Heart right ventricle (tissue), 16 donors: ENCODE measurements at regions not wholly inside any gene's neighbourhood (a gene's known extent, or its start where the extent isn't known, plus 50 kb on each side); places are given as distances from the start of the nearest gene placed in this dataset.

Experiments
- ATAC-seq, 8 donors: fragments of 200-7000 bp; cut with Tn5 transposase; one replicate each; pipeline ENCODE4 v1.9.1; 2020; ENCODE audit warnings: mild to moderate bottlenecking in 8 of 8, moderate library complexity in 8 of 8, moderate number of reproducible peaks in 1 of 8
- DNase-seq, 2 donors: peaks; one replicate each; pipeline ENCODE4 v3.0.0-alpha.2; 2020
- H3K27ac ChIP-seq, 10 donors: fragments of 200-600 bp; sonication (generic) in 2 of 10; one replicate each; pipeline versions ENCODE4 v1.5.0 to v1.8.0; 2020 to 2022; ENCODE audit warnings: mild to moderate bottlenecking in 3 of 10
- H3K27me3 ChIP-seq, 7 donors: fragments of 200-600 bp; one replicate each; pipeline ENCODE4 v1.8.0; 2021 to 2022; ENCODE audit warnings: mild to moderate bottlenecking in 2 of 7
- H3K36me3 ChIP-seq, 9 donors: fragments of 200-600 bp; sonication (generic) in 1 of 9; one replicate each; pipeline versions ENCODE4 v1.5.0 to v1.8.0; 2020 to 2022; ENCODE audit warnings: mild to moderate bottlenecking in 2 of 9
- H3K4me1 ChIP-seq, 9 donors: fragments of 200-600 bp; sonication (generic) in 1 of 9; one replicate each; pipeline versions ENCODE4 v1.5.0 to v1.8.0; 2020 to 2022; ENCODE audit warnings: mild to moderate bottlenecking in 4 of 9
- H3K4me3 ChIP-seq, 10 donors: fragments of 200-600 bp; sonication (generic) in 2 of 10; one replicate each; pipeline versions ENCODE4 v1.5.0 to v1.8.0; 2020 to 2022; ENCODE audit warnings: mild to moderate bottlenecking in 7 of 10, moderate library complexity in 2 of 10
- H3K9me3 ChIP-seq, 11 donors: fragments of 200-600 bp in 10 of 11; sonication (generic) in 2 of 11; one replicate each; pipeline versions ENCODE4 v1.5.0 to v1.8.0; 2013 to 2022; ENCODE audit warnings: mild to moderate bottlenecking in 2 of 11, control low read depth in 1 of 11, moderate library complexity in 1 of 11
- CTCF ChIP-seq, 9 donors: fragments of 200-600 bp; sonication (generic) in 2 of 9; IDR thresholded peaks; one replicate each; pipeline versions ENCODE4 v1.5.0 to v1.8.0; 2021 to 2022; ENCODE audit warnings: antibody characterized with exemption in 9 of 9, mild to moderate bottlenecking in 5 of 9, moderate library complexity in 1 of 9
- WGBS, 2 donors: extraction: QIAGEN DNeasy Blood & Tissue Kit; methylation state at CpG; one replicate each; pipeline ENCODE4 v1.1.7; 2013; ENCODE audit warnings: inconsistent platforms in 1 of 2; 5-methylcytosine and 5-hydroxymethylcytosine counted together
- intact Hi-C, 10 donors: fragments of 100-400 bp; cut with DNase I; formaldehyde crosslinking; loops; one replicate each; pipeline versions ENCODE4 v1.11.1 to v1.14.2; 2022
- donor health status: Arrhythmogenic right ventricular cardiomyopathy.
- donor health status: ischemic (EF 13 %, LVEDD 7.1; RV severe dilation, severe dysfunction).
- donor health status: healthy with polysubstance abuse.
- donor health status: DM: no; HTN: yes; CAD: no.
- donor health status: DM: no; HTN: no; CAD: no.
- donor health status: ischemic (EF 25% LVEDD 6.9; RV normal size, moderate dysfunction).
- donor health status: ischemic (EF 25% LVEDD 5.7; RV mildly dilated, moderate dysfunction).
- donor health status: healthy.
- donor health status: DM: yes; HTN: yes; CAD: no.
- donor health status: Ischemic cardiomyopathy.
- donor health status: ischemic (EF 35%, LVEDD 5.7; RV mildly dilated, moderate dysfunction).
- donor health status: nonischemic (EF 11% LVEDD 7.7; RV severe dilation, severe dysfunction).
- donor health status: DM: yes; HTN: yes; CAD: no.
- donor health status: PGD.
- donor health status: ischemic (EF 29% LVEDD 5.4; RV normal size, mild dysfunction).
- donor health status: nonischemic (EF 23%, LVEDD 6.1; RV moderate dilation, normal function).

- H3K9me3 ChIP-seq: no peaks in the 10 kb centered on the region
- no peaks in the 10 kb centered on the region for H3K27me3 ChIP-seq
- no peaks in the 10 kb centered on the region for H3K36me3 ChIP-seq
- TF ChIP-seq CTCF (IDR thresholded peaks at IDR 0.05): no peak
- DNase-seq (peak in 1 of 2 donors; percentile 74), ATAC-seq (peak; percentile 74 to 90 (median 84))
- WGBS, 2 donors: 43 to 47% methylated on average over 2 of the region's 2 CpGs
- peaks cover 13 to 91% (median 66%) of the 10 kb centered on the region in 9 donors for H3K4me1 ChIP-seq
- H3K27ac ChIP-seq: peak overlapping the region; percentile 21 to 88 (median 79)
- peak overlapping the region in 1 of 10 donors; percentile 20 for H3K4me3 ChIP-seq
- intact Hi-C loops: loop anchor here in 6 of 10 donors (1.0 to 10.0 kb wide), 9 partner anchors 80 to 484 kb away; no protein-coding TSS in a partner anchor
Observed at GRCh38 chr6:56370561-56371211, 123.3 kb upstream of the COL21A1 start.

- TF ChIP-seq CTCF (IDR thresholded peaks at IDR 0.05): peak; percentile 19 to 78 (median 54)
- H3K4me1 ChIP-seq: peaks cover 13 to 85% (median 65%) of the 10 kb centered on the region in 9 donors
- no peaks in the 10 kb centered on the region for H3K9me3 ChIP-seq
- peak overlapping the region in 1 of 10 donors; percentile 20 for H3K4me3 ChIP-seq
- 37 to 40% methylated on average over 10 of the region's 10 CpGs for WGBS, 2 donors
- intact Hi-C loops: loop anchor here in 6 of 10 donors (1.0 to 10.0 kb wide), 9 partner anchors 80 to 485 kb away; no protein-coding TSS in a partner anchor
- peak; percentile 62 to 89 (median 78) for ATAC-seq
- DNase-seq: peak; percentile 34 to 72
- no peaks in the 10 kb centered on the region for H3K36me3 ChIP-seq
- H3K27ac ChIP-seq: peak overlapping the region; percentile 21 to 88 (median 79)
- no peaks in the 10 kb centered on the region for H3K27me3 ChIP-seq
Observed at GRCh38 chr6:56370127-56370540, 122.8 kb upstream of the COL21A1 start.

- 28 to 30% methylated on average over 3 of the region's 3 CpGs for WGBS, 2 donors
- peaks cover 13 to 79% (median 64%) of the 10 kb centered on the region in 9 donors for H3K4me1 ChIP-seq
- no peak for TF ChIP-seq CTCF (IDR thresholded peaks at IDR 0.05)
- H3K4me3 ChIP-seq: no peak overlapping the region
- DNase-seq: no peak
- H3K27ac ChIP-seq: peak overlapping the region in 7 of 10 donors; percentile 13 to 88 (median 80)
- no peaks in the 10 kb centered on the region for H3K9me3 ChIP-seq
- no peaks in the 10 kb centered on the region for H3K27me3 ChIP-seq
- intact Hi-C loops: loop anchor here in 2 of 10 donors (5.0 to 10.0 kb wide), 3 partner anchors 179 to 486 kb away; no protein-coding TSS in a partner anchor
- ATAC-seq: peak in 4 of 8 donors; percentile 3 to 24 (median 18)
- H3K36me3 ChIP-seq: no peaks in the 10 kb centered on the region
Observed at GRCh38 chr6:56368491-56368890, 121.1 kb upstream of the COL21A1 start.

- H3K27ac ChIP-seq: peak overlapping the region in 2 of 10 donors; percentile 17
- H3K9me3 ChIP-seq: no peaks in the 10 kb centered on the region
- no peaks in the 10 kb centered on the region for H3K27me3 ChIP-seq
- DNase-seq: no peak
- no peak for ATAC-seq
- intact Hi-C loops: loop anchor here in 2 of 10 donors (5.0 to 10.0 kb wide), 3 partner anchors 181 to 489 kb away; no protein-coding TSS in a partner anchor
- no peak overlapping the region for H3K4me3 ChIP-seq
- WGBS, 2 donors: 57 to 72% methylated on average over 6 of the region's 6 CpGs
- no peaks in the 10 kb centered on the region for H3K36me3 ChIP-seq
- no peak for TF ChIP-seq CTCF (IDR thresholded peaks at IDR 0.05)
- H3K4me1 ChIP-seq: peaks cover 5 to 64% (median 49%) of the 10 kb centered on the region in 9 donors
Observed at GRCh38 chr6:56366141-56366852, 118.9 kb upstream of the COL21A1 start.
